UCSD-AML1 (cell line): ENCODE measurements at regions not wholly inside any gene's neighbourhood (a gene's known extent, or its start where the extent isn't known, plus 50 kb on each side); places are given as distances from the start of the nearest gene placed in this dataset.
A peak's percentile ranks its signal among the peaks of the same experiment; 100 is the strongest.

Source experiments
- DNase-seq: peaks from one replicate; lab custom pipeline; 2025; ENCODE audit not compliant: unreplicated experiment; lab: John Stamatoyannopoulos, UW

- no peak for DNase-seq
These were observed 78.4 kb downstream of the INHBB start for GRCh38 chr2:120424274-120424796.

DNA sequence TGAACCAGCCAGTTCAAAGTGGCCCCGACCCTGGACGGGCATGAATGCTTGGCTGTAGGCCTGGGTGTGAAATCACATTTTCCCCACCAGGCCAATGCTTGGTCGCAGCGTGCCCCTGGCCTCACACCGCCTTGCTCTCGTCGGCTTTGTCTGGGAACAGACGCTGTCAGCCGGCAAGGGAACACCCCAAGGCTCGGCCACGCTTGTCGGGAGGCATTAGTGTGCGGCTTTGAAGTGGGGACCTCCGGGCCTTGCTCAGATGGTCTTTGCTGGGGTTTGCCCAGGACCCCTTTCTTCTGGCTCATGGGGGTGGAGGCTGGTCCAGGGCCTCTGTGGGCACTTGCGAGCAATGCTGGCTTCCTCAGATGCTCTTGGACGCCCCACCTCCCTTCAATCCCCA, 79.1 kb downstream of the INHBB start:
- no peak for DNase-seq

DNA sequence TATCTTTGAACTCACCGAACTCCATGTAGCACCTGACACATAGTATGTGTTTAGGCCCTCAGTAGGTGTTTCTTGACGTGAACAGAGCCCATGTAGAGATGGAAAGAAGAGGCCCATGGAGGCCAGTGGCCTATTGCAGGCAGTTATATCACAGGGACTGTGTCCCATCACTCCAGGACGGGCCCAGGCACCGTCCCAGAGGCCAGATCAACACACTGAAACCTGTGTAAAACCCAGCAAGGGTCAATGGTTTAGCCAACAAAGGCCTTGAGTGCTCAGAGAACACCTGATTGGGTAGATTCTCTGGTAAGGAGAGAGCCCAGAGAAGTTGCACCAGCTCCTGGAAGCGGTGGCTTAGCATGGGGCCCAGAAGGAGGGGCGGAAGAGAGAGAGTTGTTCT, 82.8 kb downstream of the INHBB start:
- DNase-seq, result no peak

GRCh38 chr2:120429586-120430500, 83.9 kb downstream of the INHBB start:
- DNase-seq, result no peak

DNA sequence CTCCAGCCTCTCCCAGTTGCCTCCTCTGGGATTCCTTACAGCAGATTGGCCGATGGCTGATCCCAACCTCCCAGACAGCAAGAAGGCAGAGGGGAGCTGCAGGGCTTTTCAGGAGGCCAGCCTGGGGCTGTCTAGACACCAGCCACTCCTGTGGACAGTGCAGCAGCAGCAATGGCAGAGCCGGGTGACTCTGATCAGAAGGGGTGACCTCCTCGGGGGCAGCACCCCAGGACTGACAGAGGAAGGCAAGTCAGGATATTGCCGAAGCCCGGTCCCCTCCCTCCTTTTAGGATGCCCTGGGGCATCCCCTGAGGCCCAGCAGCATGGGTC, 84.5 kb downstream of the INHBB start:
- DNase-seq, result no peak

DNA sequence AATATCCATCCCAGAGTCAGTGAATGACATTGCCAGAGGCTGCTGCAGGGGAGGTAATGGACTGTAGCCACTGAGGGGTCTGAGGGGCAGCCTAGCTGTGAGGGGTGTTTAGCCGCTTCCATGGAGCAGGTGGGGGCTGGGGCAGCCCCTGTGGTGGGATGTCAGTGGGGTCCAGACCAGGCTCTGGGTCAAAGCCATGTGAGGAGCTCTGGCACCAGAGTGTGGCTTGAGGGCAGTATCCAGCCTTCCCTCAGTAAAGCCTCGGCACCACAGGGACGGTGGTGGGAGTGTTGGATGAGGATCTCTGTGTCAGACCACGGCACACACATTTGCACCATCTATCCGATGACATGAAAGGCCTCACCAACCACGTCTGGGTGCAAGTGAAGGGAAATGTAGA, 85.0 kb downstream of the INHBB start:
- no peak for DNase-seq

GRCh38 chr2:120431386-120432292, 85.7 kb downstream of the INHBB start:
- DNase-seq, result no peak

GRCh38 chr2:120432293-120432975, 86.5 kb downstream of the INHBB start:
- DNase-seq, result no peak

GRCh38 chr2:120432976-120433815, 87.3 kb downstream of the INHBB start:
- no peak for DNase-seq

DNA sequence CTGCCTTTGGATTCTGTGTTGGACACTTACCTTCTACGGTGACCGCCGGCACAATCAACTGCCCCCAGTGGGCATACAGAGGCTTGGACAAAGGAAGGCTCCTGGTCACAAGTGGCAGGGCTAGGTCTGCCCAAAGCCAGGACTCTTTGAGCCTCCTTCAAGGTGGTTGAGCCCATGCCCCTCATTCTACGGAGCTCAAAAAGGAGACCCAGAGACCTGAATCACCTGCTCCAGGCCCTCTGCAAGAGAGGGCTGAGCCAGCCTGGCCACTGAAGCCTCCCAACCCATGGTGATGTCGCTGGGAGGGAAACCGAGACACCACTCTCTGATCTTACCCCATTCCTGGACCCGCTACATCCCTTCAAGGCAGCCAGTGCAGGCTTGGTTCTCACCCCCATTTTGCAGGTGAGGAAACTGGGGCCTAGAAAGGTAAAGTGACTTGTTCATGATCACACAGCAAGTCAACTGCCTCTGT, 87.9 kb downstream of the INHBB start:
- DNase-seq, result no peak

DNA sequence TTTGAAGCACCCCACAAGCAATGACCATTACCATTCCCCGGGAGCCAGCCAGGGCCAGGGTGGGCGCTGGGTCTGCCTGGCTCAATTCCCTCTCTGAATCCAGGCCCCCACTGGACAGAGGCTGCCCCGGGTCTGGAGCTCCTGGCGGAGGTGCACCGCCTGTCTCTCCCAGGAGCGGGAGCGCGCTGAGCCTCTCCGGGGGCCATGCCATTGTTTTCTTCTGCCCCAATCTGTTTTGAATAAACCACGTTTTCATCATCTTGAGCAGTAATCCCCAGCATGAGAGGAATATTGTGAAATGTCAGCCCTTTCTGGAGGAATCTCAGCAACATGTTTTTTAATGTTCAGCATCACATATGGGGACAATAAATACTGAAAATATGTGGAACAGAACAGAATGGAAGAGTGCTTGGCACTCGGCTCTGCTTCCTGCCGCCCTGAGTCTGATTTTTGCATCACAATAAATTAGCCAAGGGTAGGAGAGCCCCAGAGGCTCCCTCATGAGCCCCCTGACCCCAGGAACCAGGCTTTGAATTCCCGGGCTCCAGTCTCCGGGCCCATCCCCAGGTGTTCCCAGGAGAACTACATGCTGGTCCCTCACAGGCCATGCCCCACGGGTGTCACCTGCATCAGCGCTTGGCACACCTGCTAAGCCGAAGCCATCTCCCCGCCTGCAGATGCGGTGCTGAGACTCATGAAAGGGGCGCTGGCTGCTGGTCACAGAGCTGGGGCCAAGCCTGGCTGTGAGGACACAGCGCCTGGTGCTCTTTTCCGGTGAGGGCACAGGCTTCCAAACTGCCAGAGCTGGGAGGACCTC, 88.8 kb downstream of the INHBB start:
- no peak for DNase-seq

GRCh38 chr2:120435671-120436459, 89.9 kb downstream of the INHBB start:
- no peak for DNase-seq

GRCh38 chr2:120436460-120436739, 90.5 kb downstream of the INHBB start:
- DNase-seq, result no peak

GRCh38 chr2:120436885-120437603, 91.1 kb downstream of the INHBB start:
- peak; percentile 32 for DNase-seq

DNA sequence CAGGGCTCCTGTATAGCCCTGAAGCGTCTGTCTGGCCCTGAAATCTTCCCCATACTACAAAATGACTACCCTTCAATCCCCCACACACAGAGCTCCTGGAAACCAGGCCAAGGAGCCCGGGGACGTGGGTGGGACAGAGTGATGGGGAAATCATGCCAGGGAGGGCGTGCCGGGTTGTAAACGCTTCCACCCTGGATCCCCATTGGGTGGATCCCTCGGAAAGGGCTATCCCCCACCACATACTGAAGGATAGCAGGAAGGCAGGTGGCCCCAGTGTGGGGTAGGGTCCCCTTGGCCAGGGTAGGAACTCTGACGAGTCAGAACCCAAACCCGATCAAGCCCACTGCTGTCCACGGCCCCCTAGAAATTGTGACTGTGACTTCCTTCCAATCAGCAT, 91.7 kb downstream of the INHBB start:
- DNase-seq, result no peak

- DNase-seq, result no peak
These were observed 92.5 kb downstream of the INHBB start for GRCh38 chr2:120438301-120439066.

GRCh38 chr2:120439067-120439368, 93.1 kb downstream of the INHBB start:
- DNase-seq, result no peak
